GM23248 (cell line): ENCODE measurements at regions not wholly inside any gene's neighbourhood (a gene's known extent, or its start where the extent isn't known, plus 50 kb on each side); places are given as distances from the start of the nearest gene placed in this dataset.

ENCODE experiments used
- EZH2 ChIP-seq: fragments of 200-600 bp; sonication (generic); IDR thresholded peaks from 2 replicates; pipeline ENCODE4 v1.6.1; 2018; ENCODE audit warnings: antibody characterized with exemption, mild to moderate bottlenecking; ENCODE audit not compliant: insufficient read depth, poor library complexity, severe bottlenecking
- EZH2phosphoT487 ChIP-seq: fragments of 200-600 bp; sonication (generic); IDR thresholded peaks from 2 replicates; pipeline ENCODE4 v1.6.1; 2018; ENCODE audit warnings: antibody characterized with exemption, moderate library complexity, mild to moderate bottlenecking, low read depth; ENCODE audit not compliant: insufficient read depth

- no peak for TF ChIP-seq EZH2
- TF ChIP-seq EZH2phosphoT487: no peak
These were observed 115.9 kb downstream of the GPR85 start for GRCh38 chr7:112970771-112971170.
